ENCODE measurements at regions not wholly inside any gene's neighbourhood (a gene's known extent, or its start where the extent isn't known, plus 50 kb on each side); places are given as distances from the start of the nearest gene placed in this dataset.

DNA sequence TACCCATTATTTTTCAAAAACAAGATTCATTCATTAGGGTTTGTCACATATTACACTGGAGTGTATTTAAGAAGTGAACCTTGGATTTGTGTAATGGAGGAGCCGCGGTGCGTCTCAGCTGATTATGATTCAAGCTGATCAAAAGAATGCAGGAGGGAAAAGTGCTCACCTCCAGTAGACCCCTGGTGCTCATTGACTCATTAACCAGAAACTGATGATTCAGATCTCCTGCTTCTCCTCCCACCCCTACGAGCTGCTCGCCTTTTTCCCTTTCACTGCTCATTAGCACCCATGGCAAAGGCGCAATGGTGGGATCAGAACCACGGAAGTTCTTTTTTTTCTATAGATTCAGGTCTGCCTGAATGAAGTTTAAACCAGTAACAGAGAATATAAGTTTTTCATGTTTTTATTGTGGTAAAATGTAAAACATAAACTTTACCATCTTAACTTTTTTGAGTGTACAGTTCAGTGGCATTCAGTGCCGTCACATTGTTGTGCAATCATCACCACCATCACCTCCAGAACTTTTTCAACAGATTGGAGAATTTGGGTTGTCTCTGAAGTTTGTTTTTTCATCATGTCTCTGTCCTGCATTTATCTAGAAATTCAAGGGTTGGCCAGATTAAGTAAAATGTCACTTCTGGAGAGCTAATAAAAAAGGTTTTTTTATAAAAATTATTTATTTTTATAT is 101.6 kb downstream of the LINC00237 start:
- BruUV-seq (replicated peaks): no TSS peak
- Histone ChIP-seq H3K4me3 (no peak overlapping the region), H3K9me1 (ENCODE audit: control insufficient read depth, insufficient read depth, low read length) (no peaks in the 10 kb centered on the region), H2AFZ (ENCODE audit: low read depth, low read length) (no peak overlapping the region), H4K20me1 (replicated peaks; ENCODE audit: control insufficient read depth, insufficient read depth, low read length) (no peaks in the 10 kb centered on the region), H3K27me3 (ENCODE audit: control insufficient read depth in 2 of 2, insufficient read depth in 2 of 2, low read length in 2 of 2) (no peaks in the 10 kb centered on the region), H3K36me3 (ENCODE audit: control insufficient read depth, insufficient read depth, low read length) (no peaks in the 10 kb centered on the region), H3K79me2 (ENCODE audit: control insufficient read depth, insufficient read depth, low read length) (no peaks in the 10 kb centered on the region), H3K4me2 (ENCODE audit: insufficient read depth, low read length) (no peak overlapping the region), H3K27ac (ENCODE audit: extremely low read depth, low read depth, low read length) (no peak overlapping the region), H3K9ac (ENCODE audit: insufficient read depth in 1 of 2, low read depth in 2 of 2, low read length in 2 of 2) (no peak overlapping the region), H3K4me1 (replicated peaks in 1 of 2; ENCODE audit: control insufficient read depth in 2 of 2, insufficient read depth in 2 of 2, low read length in 2 of 2) (no peaks in the 10 kb centered on the region), H3K9me3 (replicated peaks; ENCODE audit: control insufficient read depth, insufficient read depth, low read depth, low read length) (no peaks in the 10 kb centered on the region)
- no peak for FAIRE-seq
- TF ChIP-seq ZNF134 (CRISPR knock-in tag; conservative IDR thresholded peaks at IDR 0.05): no peak
- TF ChIP-seq, protein P1, sequence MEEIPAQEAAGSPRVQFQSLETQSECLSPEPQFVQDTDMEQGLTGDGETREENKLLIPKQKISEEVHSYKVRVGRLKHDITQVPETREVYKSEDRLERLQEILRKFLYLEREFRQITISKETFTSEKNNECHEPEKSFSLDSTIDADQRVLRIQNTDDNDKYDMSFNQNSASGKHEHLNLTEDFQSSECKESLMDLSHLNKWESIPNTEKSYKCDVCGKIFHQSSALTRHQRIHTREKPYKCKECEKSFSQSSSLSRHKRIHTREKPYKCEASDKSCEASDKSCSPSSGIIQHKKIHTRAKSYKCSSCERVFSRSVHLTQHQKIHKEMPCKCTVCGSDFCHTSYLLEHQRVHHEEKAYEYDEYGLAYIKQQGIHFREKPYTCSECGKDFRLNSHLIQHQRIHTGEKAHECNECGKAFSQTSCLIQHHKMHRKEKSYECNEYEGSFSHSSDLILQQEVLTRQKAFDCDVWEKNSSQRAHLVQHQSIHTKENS (CRISPR knock-in tag; IDR thresholded peaks at IDR 0.05): no peak
- no peak for TF ChIP-seq BHLHE40 (IDR thresholded peaks at IDR 0.05; ENCODE audit: low read length)
- TF ChIP-seq SRSF3 (IDR thresholded peaks at IDR 0.05; ENCODE audit: insufficient read depth, low read length): no peak
- no peak for TF ChIP-seq DMBX1 (CRISPR knock-in tag; IDR thresholded peaks at IDR 0.05; ENCODE audit: borderline replicate concordance)
- no peak for TF ChIP-seq BRD9 (IDR thresholded peaks at IDR 0.05; ENCODE audit: low read depth, partially characterized antibody)
- no peak for TF ChIP-seq ZNF780A (CRISPR knock-in tag; IDR thresholded peaks at IDR 0.05)
- TF ChIP-seq MAZ (CRISPR knock-in tag; conservative IDR thresholded peaks at IDR 0.05 in 1 of 2, IDR thresholded peaks at IDR 0.05 in 1 of 2): no peak
- TF ChIP-seq CBFB (CRISPR knock-in tag; IDR thresholded peaks at IDR 0.05): no peak
- TF ChIP-seq CBX8 (IDR thresholded peaks at IDR 0.05; ENCODE audit: borderline replicate concordance, extremely low read depth, low read depth, low read length, poor library complexity, severe bottlenecking): no peak
- TF ChIP-seq, protein P2, sequence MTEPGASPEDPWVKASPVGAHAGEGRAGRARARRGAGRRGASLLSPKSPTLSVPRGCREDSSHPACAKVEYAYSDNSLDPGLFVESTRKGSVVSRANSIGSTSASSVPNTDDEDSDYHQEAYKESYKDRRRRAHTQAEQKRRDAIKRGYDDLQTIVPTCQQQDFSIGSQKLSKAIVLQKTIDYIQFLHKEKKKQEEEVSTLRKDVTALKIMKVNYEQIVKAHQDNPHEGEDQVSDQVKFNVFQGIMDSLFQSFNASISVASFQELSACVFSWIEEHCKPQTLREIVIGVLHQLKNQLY (CRISPR knock-in tag; conservative IDR thresholded peaks at IDR 0.05): no peak
- TF ChIP-seq CEBPB (tag; IDR thresholded peaks at IDR 0.05): peak; percentile 61
- TF ChIP-seq, protein P3, sequence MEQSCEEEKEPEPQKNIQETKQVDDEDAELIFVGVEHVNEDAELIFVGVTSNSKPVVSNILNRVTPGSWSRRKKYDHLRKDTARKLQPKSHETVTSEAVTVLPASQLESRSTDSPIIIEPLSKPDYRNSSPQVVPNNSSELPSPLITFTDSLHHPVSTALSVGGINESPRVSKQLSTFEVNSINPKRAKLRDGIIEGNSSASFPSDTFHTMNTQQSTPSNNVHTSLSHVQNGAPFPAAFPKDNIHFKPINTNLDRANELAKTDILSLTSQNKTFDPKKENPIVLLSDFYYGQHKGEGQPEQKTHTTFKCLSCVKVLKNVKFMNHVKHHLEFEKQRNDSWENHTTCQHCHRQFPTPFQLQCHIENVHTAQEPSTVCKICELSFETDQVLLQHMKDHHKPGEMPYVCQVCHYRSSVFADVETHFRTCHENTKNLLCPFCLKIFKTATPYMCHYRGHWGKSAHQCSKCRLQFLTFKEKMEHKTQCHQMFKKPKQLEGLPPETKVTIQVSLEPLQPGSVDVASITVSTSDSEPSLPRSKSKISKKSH (CRISPR knock-in tag; IDR thresholded peaks at IDR 0.05): no peak
- TF ChIP-seq NR2C1 (IDR thresholded peaks at IDR 0.05): no peak
- TF ChIP-seq NR2C1 (tag; IDR thresholded peaks at IDR 0.05): no peak
- TF ChIP-seq CEBPG (CRISPR knock-in tag; IDR thresholded peaks at IDR 0.05): no peak
- 0 out of 4 replicates have a peak, but pooled peaks of 1 of the 2 experiments have one; percentile 26 for TF ChIP-seq CEBPG (tag; conservative IDR thresholded peaks at IDR 0.05 in 1 of 2, IDR thresholded peaks at IDR 0.05 in 1 of 2)
- POLR2A ChIA-PET: no interaction called here
- CTCF ChIA-PET (ENCODE audit: low intra/inter-chr PET ratio): no interaction called here
- ATAC-seq: no peak
- 1% methylated on average over 8 of the region's 8 CpGs for WGBS (ENCODE audit: insufficient coverage, low coverage, missing lambda C conversion rate)
- in situ Hi-C loops (cut with MboI) (no loop called here), intact Hi-C loops (cut with micrococcal nuclease) (no loop called here)
- no peak for DNase-seq (ENCODE audit: extremely low read depth in 1 of 4, low spot score in 3 of 4)

Measured in K562 (cell line).